ENCODE measurements at regions not wholly inside any gene's neighbourhood (a gene's known extent, or its start where the extent isn't known, plus 50 kb on each side); places are given as distances from the start of the nearest gene placed in this dataset.
A peak's percentile ranks its signal among the peaks of the same experiment; 100 is the strongest.

DNA sequence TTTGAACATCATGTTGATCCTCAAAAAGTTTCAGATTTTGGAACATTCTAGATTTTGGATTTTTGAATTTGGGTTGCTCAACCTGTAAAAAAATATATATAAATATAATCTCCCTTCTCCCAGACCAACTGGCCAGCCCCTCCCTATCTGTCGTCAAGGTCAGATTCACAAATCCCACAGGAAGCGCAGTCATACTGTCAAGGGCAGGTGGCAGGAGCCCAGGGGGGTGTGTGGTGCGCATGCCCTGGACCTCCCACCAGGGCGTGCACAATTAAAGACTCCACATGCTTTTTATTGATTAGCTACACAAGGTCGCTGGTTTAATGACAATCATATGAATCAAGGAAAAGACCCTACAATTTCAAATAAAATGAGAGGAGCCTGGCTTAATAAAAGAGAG, 77.0 kb upstream of the EEPD1 start:
- DNase-seq, result no peak

DNA sequence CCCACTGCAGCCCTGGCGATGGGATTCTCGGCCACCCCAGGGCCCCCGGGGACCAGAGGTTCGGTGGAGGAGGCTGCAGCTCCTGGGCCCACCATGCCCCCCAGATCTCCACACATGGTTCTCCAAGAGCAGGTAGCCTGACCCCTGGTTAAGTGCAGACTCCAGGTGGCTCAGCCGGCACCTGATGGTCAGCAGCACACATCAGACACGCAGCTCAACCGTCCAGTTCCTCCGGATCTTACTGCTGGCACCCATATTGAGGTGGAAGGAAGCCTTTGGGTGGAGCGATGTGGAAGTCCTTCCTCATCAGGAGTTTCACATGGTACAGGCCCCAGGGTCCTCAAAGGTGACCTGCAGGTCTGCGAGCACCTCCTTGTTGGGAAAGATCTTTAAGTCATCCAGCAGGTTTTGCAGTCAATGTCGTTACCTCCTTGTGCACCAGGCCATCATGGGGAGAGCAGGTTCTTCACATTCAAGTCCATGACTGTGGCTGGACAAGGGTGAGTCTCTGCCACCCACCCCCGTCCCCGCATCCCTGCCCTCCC, 74.2 kb upstream of the EEPD1 start:
- no peak for DNase-seq

DNA sequence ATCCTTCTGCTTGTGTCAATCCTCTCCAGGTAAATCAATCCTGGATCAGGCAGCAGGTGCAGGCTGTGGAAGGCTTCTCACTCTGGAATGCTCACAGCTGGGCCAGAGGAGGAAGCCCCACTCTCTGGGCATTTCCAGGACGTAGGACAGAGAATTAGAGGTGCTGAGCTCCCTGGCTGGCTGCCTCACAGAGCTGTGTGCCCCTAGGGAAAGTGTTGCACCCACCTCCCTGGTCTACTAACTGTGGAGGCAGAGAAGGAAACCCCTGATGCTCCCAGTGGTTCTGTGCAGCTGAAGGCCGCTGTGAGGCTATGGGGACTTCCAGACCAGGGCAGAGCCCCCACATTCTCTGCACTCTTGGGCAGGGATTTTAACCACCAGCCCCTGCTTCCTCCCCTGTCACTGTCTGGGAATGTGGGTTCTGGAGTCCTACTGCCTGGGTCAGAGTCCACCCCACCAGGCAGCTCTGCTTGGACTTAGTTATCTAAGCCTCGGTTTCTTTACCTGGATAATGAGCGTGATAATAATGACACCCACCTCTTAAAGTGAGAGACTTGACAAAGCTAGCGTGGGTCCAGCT, 73.5 kb upstream of the EEPD1 start:
- no peak for DNase-seq

DNA sequence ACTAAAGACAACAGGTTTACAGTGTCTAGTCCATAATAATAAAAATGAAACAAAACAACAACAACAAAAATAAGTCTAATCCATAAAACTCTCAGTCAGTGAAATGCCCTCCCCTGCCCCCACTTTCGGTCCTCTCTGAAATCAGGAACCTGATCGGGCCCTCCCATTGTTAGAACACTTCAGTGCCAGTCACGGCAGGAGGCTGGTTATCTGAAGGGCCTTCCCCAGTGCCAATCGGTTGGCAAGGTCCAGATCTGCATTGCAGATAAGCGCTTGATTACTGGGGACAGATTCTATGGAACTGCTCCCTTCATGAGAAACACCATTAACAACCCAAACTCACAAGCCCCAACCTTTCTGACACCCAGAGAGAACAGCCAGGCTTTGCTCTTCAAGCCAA, 72.2 kb upstream of the EEPD1 start:
- no peak for DNase-seq

DNA sequence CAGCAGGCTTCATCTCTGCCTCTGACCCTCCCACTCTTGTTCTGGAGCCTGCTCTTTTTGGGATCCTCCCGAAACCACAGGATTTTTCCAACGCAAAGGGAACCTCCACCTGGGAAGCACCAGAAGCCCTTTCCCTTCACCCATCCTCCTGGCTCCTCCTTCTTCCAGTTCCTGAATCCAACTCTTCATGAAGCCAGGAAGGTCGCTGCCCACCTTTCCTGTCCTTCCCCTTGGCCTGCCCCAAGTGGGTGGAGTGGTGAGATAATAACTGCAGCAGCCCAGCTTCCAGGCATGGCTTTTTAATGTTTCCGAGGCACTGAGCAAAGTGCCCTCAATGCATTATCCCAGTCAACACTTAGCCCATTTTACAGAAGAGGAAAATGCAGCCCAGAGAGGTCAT, 70.8 kb upstream of the EEPD1 start:
- no peak for DNase-seq

DNA sequence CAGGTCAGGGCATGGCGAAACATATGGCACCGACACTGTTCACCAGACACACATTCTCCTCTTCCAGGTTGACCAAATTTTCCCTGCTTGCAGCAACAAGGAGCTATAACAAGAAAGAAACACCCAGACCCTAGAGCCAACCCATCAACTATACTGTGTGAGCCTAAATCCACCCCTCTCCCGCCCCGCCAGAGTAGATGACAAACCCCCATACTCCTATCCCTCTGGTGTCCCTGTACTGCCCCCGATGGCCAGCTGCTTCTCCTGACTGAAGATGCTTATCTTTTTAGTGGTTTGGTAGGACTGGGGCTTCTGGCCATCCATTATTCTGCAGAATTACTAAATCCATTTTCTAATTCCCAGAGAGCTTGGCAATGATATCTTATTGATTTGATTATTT, 70.1 kb upstream of the EEPD1 start:
- DNase-seq, result no peak

DNA sequence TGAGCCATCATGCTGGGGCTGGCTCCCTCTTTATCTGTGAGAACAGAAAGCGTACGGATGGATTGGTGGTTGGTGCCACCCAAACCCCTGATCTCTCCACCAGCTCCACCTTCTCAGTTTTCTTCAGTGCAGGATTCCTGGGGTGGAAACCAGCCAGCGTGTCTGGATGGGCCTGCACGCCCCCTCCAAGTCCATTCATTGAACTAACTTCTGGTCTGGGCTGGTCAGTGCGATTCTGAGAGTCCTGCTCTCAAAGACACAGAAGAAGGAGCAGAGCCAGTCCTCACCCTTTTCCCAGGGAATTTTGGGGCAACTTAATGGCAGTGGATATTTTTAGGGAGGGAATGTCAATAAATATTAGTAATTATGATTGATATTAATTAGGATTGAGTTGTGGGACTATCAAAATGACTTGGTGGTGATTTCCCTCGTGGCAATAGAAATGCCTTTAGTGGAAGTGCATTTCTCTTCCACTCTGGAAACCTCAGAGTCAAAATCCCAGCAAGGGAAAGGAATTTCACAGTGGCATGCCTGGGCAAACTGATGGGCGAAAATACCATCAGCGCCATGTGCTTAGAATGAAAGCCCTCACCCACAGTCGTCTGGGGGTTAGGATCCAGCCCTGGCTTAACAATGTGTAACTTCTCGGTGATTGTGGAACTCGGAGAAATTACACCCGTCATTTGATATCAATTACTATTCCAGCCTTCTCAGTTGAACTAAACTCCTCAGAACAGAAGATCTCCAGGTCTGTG, 69.3 kb upstream of the EEPD1 start:
- DNase-seq, result no peak

DNA sequence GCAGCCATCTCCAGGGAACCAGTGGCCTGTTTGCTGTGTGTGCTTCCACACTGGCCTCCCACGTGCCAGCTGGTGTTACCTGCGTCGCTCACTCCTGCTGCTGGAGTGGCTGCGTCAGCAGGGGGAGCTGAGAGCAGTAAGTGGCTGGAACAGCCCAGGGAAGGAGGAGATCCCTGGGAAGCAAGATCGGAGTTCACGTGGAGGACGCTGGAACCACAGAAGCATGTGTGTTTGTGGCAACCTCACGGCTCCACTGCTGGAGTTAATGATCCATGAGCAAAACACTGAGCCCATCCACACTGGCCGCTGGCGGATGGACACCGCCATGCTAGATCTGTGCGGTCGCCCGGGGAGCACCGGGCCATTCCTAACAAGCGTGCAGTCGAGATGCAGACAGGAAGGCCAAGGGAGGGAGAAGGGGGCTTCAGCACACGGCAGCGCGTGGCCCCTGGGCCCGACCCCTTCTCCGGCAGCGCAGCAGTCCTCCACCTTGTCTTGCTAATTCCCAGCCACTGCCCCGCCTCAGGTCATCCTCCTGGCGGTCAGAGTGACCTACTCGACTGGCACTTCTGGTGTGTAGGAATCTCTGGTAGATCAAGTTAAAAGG, 68.5 kb upstream of the EEPD1 start:
- DNase-seq, result peak; percentile 48

DNA sequence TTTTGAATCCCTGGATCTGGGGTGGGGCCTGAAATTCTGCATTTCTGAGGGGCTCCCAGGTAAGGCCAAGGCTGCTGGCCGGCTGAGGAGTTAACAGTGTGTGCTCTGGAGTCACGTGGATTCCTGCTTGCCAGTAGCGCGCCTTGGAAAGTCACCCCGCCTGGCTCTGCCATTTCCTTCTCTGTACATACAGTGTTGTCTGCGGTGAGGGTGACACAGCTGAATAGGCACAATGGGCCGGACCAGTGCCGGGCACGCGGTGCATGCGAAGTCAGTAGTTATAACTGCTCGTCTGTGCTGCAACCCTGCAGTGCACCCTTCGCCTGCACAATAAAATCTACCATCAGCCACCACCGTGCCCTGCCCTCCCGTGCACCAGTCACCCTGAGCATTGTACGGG, 68.0 kb upstream of the EEPD1 start:
- DNase-seq, result no peak

DNA sequence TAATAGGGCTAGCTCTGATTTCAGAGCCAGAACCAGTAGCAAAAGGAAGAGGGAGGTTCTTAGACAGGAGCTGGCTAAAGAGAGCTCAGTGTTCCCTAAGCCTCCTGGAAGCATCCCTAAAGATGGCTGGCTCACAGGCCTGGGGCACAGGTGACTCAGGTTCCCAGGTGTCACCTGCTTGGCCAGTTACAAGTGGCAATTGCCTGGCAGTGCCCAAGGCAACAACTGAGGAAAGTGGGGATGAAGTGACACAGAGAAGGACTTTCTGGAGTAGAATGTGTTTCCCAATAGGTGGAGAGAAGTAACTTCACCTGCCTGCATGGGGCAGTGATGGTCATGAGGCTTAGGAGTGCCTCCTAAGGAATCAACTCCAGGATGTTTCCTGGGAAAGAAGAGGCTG, 66.5 kb upstream of the EEPD1 start:
- DNase-seq, result no peak

DNA sequence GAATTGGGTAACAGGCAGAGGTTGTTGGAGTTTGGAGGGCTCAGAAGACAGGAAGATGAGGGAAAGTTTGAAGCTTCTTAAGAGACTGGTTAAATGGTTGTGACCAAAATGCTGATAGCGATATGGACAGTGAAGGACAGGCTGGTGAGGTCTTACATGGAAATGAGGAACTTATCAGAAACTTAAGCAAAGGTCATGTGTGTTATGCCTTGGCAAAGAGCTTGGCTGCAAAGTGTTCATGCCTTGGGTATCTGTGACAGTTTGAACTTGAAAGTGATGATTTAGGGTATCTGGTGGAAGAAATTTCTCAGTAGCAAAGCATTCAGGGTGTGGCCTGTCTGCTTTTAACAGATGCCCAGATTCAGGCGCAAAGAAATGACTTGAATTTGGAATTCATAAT, 64.5 kb upstream of the EEPD1 start:
- no peak for DNase-seq

DNA sequence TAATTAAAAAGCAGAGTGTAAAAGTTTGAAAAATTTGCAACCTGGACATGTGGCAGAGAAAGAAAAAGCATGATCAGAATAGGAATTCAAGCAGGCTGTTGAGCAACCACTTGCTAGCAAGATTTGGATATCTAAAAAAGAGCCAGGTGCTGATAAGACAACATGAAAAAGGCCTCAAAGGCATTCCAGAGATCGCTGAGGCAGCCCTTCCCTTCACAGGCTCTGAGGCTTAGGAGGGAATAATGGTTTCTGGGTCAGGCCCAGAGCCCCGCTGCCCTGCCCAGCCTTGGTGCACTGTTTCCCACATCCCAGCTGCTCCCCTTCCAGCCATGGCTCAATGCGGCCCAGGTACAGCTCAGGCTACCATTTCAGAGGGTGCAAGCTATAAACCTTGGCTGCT, 64.1 kb upstream of the EEPD1 start:
- DNase-seq, result no peak

DNA sequence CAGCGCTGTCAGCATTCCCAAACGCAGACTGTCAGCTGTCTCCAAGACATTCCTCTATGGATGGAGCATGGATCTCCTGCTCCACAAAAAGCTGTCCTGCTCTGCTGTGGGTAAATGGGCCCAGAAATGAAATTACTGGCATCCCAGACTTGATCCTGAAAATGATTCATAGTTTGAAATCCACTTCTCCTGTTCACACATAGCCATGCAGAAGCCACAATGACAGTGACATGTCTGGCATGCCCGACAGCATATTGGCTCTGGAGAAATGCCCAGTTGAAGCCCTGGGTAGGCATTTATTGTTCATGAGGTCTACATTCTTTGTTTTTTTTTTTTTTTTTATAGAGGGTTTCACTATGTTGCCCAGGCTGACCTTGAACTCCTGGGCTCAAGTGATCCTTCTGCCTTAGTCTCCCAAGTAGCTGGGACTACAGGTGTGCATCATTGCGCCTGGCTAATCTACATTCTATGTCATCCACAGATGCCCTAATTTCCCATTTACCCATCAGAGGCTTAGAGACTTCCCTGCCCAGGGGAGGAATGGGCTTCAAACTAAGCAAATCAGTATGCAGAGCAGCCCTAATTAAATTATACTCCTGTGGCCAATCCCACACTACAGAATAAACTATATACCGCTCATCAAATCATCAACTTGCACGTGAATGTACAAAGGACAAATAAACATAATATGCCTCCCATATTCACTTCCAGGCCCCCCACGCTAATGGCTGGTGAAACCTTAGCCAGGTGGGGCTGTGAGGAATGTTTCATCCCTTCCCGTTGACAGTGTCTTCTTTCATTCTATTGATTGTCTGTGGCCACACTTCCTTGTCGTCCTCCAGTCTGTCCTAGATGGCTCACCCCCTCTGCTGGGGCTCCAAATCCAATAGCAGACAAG, 61.8 kb upstream of the EEPD1 start:
- no peak for DNase-seq

DNA sequence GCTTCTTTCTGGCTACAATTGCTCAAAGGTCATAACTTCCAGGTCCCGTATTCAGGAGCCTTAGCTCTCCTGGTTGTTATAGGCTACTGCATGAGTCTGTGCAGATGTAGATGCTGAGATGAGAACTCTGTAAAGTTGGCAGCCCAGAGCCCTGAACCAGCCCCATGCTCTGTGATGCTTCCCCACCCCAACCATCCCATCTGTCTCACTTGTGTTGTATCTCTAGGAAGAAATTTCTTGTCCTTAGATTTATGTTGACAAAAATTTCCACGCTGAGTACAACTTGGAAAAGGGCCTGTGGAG, 61.2 kb upstream of the EEPD1 start:
- no peak for DNase-seq

DNA sequence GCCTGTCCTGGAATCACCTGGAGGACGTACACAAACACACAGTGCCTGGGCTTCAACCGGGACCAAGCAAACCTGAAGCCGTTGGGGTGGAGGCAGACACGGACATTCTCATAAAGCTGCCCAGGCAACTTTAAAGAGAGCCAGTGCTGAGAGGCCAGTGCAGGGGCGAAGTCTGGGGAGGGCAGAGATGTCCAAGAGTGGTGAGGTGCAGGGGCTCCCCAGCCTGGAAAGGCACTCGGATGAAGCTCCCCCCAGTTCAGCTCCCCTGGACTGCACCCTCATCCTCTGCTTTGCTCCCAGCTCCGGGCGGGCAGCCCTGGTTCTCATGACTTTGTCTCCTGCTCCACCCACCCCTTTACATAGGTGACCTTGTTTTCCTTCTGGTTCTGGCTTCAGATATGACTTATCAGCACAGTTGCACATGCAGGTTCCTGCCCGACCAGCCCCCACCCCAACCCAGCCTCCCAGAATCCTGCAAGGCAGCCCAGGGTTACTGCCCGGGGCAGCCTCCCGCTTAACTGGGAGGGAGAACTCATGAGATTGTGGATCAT, 60.8 kb upstream of the EEPD1 start:
- DNase-seq, result no peak

DNA sequence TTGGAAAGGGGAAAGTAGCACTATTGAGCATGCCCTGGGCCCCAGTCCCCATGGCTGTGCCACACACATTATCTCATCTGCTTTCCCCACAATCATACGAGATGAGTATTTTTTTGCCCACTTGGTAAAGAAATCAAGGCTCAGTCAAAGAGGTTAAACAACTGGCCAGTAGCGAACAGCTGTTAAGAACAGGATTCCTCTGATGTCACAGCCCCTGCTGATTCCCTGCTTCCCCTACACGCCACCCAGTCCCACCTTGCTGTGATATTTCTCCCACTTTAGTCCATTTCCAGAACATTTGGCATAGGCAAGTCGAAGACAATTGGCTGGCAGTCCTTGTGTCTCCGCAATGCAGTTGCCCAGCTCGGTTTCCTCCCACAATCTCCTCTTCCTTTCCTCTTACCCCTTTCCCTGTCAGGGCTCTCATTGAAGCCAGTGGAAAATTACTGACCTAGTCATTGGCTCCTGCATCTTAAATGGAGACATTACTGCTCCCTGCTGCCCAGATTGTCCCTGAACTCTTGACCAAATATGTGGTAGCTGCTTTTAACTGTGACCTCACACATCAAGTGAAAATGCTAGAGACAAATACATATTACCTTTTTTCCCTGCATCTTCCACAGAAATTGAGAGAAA, 56.5 kb upstream of the EEPD1 start:
- DNase-seq, result no peak

DNA sequence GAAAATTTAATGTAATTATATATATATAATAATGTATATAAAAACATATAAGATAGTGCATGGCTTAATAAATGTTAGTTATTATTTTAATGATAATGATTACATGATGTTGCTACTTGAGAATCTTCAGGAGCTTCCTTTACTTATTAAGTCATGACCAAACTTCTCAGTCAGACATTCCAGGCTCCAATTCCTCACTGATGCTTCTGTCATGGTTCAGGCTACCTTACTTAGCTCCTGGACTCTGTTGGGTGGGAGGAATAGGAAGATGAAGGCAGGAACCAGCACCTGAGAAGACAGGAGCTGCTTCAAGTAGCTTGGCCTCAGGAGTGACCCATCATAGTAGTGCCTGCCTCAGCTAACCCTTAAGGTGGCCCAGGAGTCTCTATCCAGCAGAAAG, 55.0 kb upstream of the EEPD1 start:
- no peak for DNase-seq

DNA sequence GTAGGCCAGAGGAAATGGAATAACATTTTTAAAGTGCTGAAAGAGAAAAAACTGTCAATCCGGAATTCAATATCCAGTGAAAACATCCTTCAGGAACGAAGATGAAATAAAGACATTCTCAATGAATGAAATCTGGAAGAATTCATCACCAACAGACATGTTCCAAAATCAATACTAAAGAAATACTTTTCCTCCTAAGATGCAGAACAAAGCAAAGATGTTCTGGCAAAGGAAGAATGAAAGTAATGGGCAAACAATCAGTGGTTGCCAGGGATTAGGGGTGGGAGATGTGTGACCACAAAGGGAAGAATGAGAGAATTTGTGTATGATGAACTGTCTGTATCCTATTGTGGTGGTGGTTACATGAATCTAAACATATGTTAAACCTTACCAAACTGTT, 52.8 kb upstream of the EEPD1 start:
- DNase-seq, result no peak

DNA sequence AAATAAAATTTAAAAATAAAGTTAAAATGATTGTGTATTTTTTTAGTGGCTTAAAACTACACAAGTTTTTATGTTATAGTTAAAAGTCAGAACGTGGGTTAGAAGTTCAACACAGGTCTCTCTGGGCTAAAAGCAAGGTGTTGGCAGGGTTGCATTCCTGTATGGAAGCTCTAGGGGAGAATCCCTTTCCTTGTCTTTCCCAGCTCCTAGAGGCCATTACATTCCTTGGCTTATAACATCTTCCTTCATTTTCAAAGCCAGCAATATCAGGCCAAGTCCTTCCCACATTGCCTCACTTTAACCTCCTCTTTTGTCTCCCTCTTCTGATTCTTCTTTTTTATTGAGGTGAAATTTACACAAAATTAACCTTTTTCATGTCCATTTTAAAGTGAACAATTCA, 52.4 kb upstream of the EEPD1 start:
- no peak for DNase-seq
